DMS153 treated with DMSO at 0.1 percent for 48 hours (cell line): ENCODE measurements at regions not wholly inside any gene's neighbourhood (a gene's known extent, or its start where the extent isn't known, plus 50 kb on each side); places are given as distances from the start of the nearest gene placed in this dataset.
"Not testable (repeated sequence)": the region's sequence is repeated elsewhere in the genome, so short reads cannot be mapped to it uniquely, and the experiment has no call there.

Experiments used
- DNase-seq: peaks from one replicate; lab custom pipeline; 2025; ENCODE audit not compliant: unreplicated experiment; lab: John Stamatoyannopoulos, UW

DNA sequence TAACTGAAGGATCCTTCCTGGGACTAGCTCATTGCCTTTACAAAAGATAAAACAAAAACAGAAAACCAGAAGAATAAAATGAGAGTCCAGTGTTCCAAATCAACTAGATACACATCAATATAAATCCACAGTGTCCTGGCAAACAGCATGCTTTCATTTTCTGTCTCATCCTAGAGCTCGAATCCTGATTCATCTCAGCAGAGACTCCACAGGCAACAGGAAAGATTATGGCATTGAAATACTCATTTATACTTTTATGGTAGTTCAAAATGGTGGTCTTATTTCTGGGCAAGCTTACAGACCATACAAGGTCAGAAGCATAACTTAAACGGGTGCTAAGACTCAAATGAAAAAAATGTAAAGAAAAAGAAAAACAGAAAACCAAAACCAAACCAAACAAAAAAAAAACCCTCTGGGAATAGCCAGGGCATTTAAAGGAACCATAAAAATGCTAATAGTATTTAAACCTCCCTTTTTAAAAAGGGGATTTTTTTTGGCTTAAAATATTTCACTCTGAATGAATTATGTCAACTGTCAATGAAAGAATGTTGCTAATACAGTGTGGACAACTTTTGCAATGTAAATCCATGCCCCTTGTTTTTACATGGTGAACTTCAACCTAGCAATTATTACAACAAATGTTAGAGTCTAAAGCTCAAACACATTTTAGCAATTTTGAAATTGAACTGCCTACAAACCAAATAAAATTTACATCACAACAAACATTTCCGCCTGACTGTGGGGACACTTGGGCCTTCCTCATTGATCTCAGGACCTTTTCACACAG is 57.9 kb downstream of the GPR101 start:
- no peak for DNase-seq

GRCh38 chrX:136967966-136968365 is 65.8 kb downstream of the GPR101 start:
- DNase-seq, result no peak

GRCh38 chrX:136963973-136964372 is 69.8 kb downstream of the GPR101 start:
- no peak for DNase-seq

GRCh38 chrX:136961594-136962135 is 72.1 kb downstream of the GPR101 start:
- DNase-seq, result no peak

- peak; percentile 32 for DNase-seq
Measured at GRCh38 chrX:136954930-136955329, 74.4 kb upstream of the RBMX start.

- DNase-seq, result peak; percentile 45
Measured at GRCh38 chrX:136953867-136954787, 73.6 kb upstream of the RBMX start.

- no peak for DNase-seq
Measured at GRCh38 chrX:136950211-136950610, 69.7 kb upstream of the RBMX start.

DNA sequence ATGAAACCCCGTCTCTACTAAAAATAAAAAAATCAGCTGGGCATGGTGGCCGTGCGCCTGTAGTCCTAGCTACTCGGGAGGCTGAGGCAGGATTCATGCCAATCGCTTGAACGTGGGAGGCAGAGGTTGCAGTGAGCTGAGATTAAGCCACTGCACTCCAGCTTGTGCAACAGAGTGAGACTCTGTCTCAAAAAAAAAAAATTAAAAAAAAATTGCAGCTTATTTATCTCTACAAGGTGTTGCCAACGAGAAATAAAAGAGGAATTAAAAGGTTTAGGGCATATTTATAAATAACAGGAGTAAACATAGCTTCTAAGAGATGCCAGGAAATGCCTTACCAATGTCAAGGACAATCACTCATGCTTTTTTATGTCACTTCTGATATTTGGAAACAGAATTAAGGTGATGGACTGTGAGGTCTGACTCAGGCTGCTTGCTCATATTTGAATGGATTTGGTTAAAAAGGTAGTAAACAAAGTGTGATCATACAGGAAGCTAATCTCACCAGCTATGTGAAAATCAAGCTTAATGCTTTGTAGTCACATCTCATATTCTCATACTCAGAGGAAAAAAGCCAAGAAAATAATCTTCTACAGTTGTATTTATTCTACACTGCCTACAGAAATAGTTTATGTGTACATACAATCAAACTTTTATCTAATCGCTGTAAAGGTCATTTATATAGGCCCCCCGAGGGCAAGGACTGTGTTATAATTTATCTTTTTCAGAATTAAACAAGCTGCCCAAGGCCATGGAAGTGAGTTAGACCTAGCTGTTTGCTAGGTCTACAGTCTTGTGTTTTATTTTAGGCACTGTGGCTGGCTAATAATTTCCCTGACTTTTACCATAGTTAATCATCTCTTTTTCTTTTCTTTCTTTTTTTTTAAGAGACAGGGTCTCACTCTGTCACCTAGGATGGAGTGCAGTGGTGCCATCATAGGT is 61.1 kb upstream of the RBMX start:
- no peak for DNase-seq

GRCh38 chrX:136936183-136936549 is 55.6 kb upstream of the RBMX start:
- no peak for DNase-seq

DNA sequence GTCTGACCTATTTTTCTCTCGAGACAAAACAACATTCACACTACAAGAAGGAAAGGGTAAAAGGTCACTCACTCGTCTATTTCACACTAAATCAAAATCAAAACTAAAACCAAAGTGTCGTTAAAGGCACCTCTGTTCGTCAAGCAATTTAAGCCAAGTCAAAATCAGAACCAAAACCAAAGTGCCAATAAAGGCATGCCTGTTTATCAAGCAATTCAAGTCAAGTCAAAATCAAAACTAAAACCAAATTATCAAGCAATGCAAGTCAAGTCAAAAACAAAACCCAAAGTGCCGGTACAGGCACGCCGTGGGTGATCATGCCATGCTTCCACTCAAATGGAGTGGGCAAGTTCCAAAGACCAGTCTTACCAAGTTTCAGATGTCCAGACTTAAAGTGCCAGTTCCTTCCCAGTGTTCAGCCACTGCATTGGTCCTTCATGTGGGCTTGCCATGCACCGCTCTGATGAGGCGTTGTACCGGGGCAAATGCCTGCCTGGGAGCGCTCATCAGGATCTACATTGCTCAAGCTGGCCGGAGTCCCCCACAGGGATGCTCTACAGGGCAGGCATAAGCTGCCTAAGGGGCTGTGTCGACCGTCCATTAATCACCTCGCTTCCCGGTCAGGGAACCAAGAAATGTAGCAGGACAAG is 55.1 kb upstream of the RBMX start:
- DNase-seq, result not testable (repeated sequence)

DNA sequence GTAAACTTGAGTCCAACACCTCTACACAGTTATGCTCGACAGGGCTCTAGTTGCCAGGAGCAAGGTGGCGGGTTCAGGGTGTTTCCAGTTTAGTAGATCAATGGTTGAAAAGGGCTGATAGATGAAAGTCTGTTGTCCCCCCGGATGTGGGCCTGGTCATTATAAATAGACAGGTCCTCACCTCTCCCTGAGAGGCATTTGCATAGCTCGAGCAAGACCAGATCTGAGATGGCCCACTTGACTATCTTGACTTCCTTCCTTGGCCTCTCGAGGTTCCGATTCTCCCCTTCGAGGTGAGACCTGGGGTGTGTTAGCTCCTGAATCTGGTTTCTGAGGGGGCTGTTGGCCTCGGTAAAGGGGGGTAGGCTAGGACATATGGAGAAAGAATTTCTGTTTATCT is 54.1 kb upstream of the RBMX start:
- not testable (repeated sequence) for DNase-seq

- DNase-seq, result no peak
Measured at GRCh38 chrX:136933611-136934145, 53.2 kb upstream of the RBMX start.

GRCh38 chrX:136931661-136932060 is 51.1 kb upstream of the RBMX start:
- DNase-seq, result no peak
